ENCODE measurements at regions not wholly inside any gene's neighbourhood (a gene's known extent, or its start where the extent isn't known, plus 50 kb on each side); places are given as distances from the start of the nearest gene placed in this dataset.
"Not testable (repeated sequence)": the region's sequence is repeated elsewhere in the genome, so short reads cannot be mapped to it uniquely, and the experiment has no call there.

- H3K27me3 ChIP-seq (ENCODE audit: control insufficient read depth, insufficient read depth, low read length); H3K4me3 ChIP-seq (ENCODE audit: low read depth, low read length); H3K9ac ChIP-seq (ENCODE audit: low read depth, low read length); H3K36me3 ChIP-seq (ENCODE audit: control insufficient read depth, insufficient read depth, low read length); H3K9me3 ChIP-seq (ENCODE audit: control insufficient read depth, insufficient read depth, low read length); H3K4me1 ChIP-seq (ENCODE audit: control insufficient read depth, insufficient read depth, low read length): not testable (repeated sequence)
Observed at GRCh38 chr9:108031221-108031620, 541.7 kb upstream of the KLF4 start.

DNA sequence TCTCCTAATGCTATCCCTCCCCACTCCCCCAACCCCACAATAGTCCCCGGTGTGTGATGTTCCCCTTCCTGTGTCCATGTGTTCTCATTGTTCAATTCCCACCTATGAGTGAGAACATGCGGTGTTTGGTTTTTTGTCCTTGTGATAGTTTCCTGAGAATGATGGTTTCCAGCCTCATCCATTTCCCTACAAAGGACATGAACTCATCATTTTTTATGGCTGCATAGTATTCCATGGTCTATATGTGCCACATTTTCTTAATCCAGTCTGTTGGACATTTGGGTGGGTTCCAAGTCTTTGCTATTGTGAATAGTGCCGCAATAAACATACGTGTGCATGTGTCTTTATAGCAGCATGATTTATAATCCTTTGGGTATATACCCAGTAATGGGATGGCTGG is 537.1 kb upstream of the KLF4 start:
- not testable (repeated sequence) for H3K36me3 ChIP-seq (ENCODE audit: control insufficient read depth, insufficient read depth, low read length); H3K9ac ChIP-seq (ENCODE audit: low read depth, low read length); H3K9me3 ChIP-seq (ENCODE audit: control insufficient read depth, insufficient read depth, low read length); H3K4me3 ChIP-seq (ENCODE audit: low read depth, low read length); H3K27me3 ChIP-seq (ENCODE audit: control insufficient read depth, insufficient read depth, low read length); H3K4me1 ChIP-seq (ENCODE audit: control insufficient read depth, insufficient read depth, low read length)

DNA sequence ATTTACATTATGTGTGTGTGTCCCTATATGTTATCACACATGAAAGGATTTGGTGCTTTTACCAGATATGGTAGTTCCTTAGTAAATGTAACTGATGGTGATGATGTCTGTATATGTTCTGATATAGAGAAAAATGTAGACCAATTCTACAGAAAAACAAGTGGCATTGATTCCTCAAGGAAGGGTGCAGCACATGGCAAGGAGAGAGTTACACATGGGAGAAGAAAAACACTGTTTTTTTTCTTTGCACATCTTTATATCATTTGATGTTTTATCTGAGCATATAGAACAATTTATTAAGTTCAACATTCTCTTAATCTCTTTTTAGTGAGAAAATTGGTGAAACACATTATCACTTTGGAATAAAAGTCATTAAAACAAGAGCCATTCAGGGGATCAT is 535.0 kb upstream of the KLF4 start:
- no peak overlapping the region for H3K4me3 ChIP-seq (ENCODE audit: low read depth, low read length)
- no peaks in the 10 kb centered on the region for H3K36me3 ChIP-seq (ENCODE audit: control insufficient read depth, insufficient read depth, low read length)
- H3K9ac ChIP-seq (ENCODE audit: low read depth, low read length), result no peak overlapping the region
- no peaks in the 10 kb centered on the region for H3K9me3 ChIP-seq (ENCODE audit: control insufficient read depth, insufficient read depth, low read length)
- no peaks in the 10 kb centered on the region for H3K4me1 ChIP-seq (ENCODE audit: control insufficient read depth, insufficient read depth, low read length)
- no peaks in the 10 kb centered on the region for H3K27me3 ChIP-seq (ENCODE audit: control insufficient read depth, insufficient read depth, low read length)

DNA sequence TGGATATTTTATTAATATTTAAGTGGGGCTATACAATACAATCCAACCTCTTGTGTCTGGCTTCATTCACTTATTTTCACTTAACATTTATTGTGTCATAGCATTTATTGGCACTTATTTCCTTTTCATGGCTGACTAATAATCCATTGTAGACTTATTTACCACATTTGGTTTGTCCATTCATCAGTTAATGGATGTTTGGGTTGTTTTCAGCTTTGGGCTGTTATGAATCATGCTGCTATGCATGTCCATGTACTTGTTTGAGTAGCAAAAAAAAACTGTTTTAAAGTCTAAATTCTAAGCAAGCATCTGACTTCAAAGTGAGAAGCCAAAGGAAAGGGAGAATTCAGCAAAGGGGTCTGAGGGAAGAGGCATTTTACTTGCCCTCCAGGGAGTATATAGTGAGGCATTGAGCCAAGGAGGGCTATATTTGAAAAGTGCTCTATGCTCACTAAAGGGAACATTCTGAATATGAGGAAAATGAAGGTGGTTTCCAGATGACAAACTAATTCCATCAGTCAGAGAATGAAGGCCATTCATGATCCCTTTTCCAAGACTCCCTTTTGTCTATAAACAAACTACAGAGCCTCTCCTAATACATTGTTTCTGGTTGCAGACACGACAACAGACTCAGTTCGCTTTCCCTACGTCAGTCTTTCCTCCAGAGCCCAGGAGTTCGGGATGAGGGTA is 532.8 kb upstream of the KLF4 start:
- Histone ChIP-seq H3K9ac (ENCODE audit: low read depth, low read length) (no peak overlapping the region), H3K27me3 (ENCODE audit: control insufficient read depth, insufficient read depth, low read length) (no peaks in the 10 kb centered on the region), H3K4me3 (ENCODE audit: low read depth, low read length) (no peak overlapping the region), H3K36me3 (ENCODE audit: control insufficient read depth, insufficient read depth, low read length) (no peaks in the 10 kb centered on the region), H3K9me3 (ENCODE audit: control insufficient read depth, insufficient read depth, low read length) (no peaks in the 10 kb centered on the region), H3K4me1 (ENCODE audit: control insufficient read depth, insufficient read depth, low read length) (no peaks in the 10 kb centered on the region)

GRCh38 chr9:108021096-108021710 is 531.6 kb upstream of the KLF4 start:
- Histone ChIP-seq H3K9ac (ENCODE audit: low read depth, low read length) (no peak overlapping the region), H3K4me3 (ENCODE audit: low read depth, low read length) (no peak overlapping the region), H3K9me3 (ENCODE audit: control insufficient read depth, insufficient read depth, low read length) (no peaks in the 10 kb centered on the region), H3K27me3 (ENCODE audit: control insufficient read depth, insufficient read depth, low read length) (no peaks in the 10 kb centered on the region), H3K4me1 (ENCODE audit: control insufficient read depth, insufficient read depth, low read length) (peaks cover 2% of the 10 kb centered on the region), H3K36me3 (ENCODE audit: control insufficient read depth, insufficient read depth, low read length) (no peaks in the 10 kb centered on the region)

GRCh38 chr9:108019821-108020220 is 530.3 kb upstream of the KLF4 start:
- Histone ChIP-seq H3K4me3 (ENCODE audit: low read depth, low read length) (no peak overlapping the region), H3K36me3 (ENCODE audit: control insufficient read depth, insufficient read depth, low read length) (no peaks in the 10 kb centered on the region), H3K27me3 (ENCODE audit: control insufficient read depth, insufficient read depth, low read length) (no peaks in the 10 kb centered on the region), H3K9ac (ENCODE audit: low read depth, low read length) (no peak overlapping the region), H3K4me1 (ENCODE audit: control insufficient read depth, insufficient read depth, low read length) (peaks cover 2% of the 10 kb centered on the region), H3K9me3 (ENCODE audit: control insufficient read depth, insufficient read depth, low read length) (no peaks in the 10 kb centered on the region)

GRCh38 chr9:108017671-108018070 is 528.1 kb upstream of the KLF4 start:
- Histone ChIP-seq H3K4me1 (ENCODE audit: control insufficient read depth, insufficient read depth, low read length) (peaks cover 2% of the 10 kb centered on the region), H3K9me3 (ENCODE audit: control insufficient read depth, insufficient read depth, low read length) (no peaks in the 10 kb centered on the region), H3K9ac (ENCODE audit: low read depth, low read length) (no peak overlapping the region), H3K27me3 (ENCODE audit: control insufficient read depth, insufficient read depth, low read length) (no peaks in the 10 kb centered on the region), H3K4me3 (ENCODE audit: low read depth, low read length) (no peak overlapping the region), H3K36me3 (ENCODE audit: control insufficient read depth, insufficient read depth, low read length) (no peaks in the 10 kb centered on the region)

DNA sequence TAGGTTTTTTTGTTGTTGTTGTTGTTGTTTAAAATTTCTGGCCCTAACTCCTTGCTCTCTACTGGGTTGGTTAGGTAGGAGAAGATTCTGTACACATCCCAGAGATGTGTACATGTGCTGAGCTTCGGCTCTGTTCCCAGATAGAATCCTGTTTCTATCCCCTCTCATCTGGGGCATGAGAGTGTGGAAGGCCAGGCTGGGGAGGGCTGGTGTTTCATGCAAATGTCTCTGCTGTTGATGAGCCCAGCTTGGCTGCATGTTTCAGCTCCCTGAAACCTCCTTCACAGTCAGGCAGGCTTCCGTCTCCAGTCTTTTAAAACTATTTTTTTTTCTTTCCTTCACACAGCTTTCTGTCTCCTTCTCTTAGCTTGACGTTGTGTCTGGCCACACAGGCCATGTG is 526.9 kb upstream of the KLF4 start:
- Histone ChIP-seq H3K4me3 (ENCODE audit: low read depth, low read length) (no peak overlapping the region), H3K27me3 (ENCODE audit: control insufficient read depth, insufficient read depth, low read length) (no peaks in the 10 kb centered on the region), H3K4me1 (ENCODE audit: control insufficient read depth, insufficient read depth, low read length) (peaks cover 2% of the 10 kb centered on the region), H3K9me3 (ENCODE audit: control insufficient read depth, insufficient read depth, low read length) (no peaks in the 10 kb centered on the region), H3K36me3 (ENCODE audit: control insufficient read depth, insufficient read depth, low read length) (no peaks in the 10 kb centered on the region), H3K9ac (ENCODE audit: low read depth, low read length) (no peak overlapping the region)

GRCh38 chr9:108015690-108016089 is 526.1 kb upstream of the KLF4 start:
- Histone ChIP-seq H3K36me3 (ENCODE audit: control insufficient read depth, insufficient read depth, low read length) (no peaks in the 10 kb centered on the region), H3K4me3 (ENCODE audit: low read depth, low read length) (no peak overlapping the region), H3K9me3 (ENCODE audit: control insufficient read depth, insufficient read depth, low read length) (no peaks in the 10 kb centered on the region), H3K27me3 (ENCODE audit: control insufficient read depth, insufficient read depth, low read length) (no peaks in the 10 kb centered on the region), H3K4me1 (ENCODE audit: control insufficient read depth, insufficient read depth, low read length) (peaks cover 2% of the 10 kb centered on the region), H3K9ac (ENCODE audit: low read depth, low read length) (no peak overlapping the region)

DNA sequence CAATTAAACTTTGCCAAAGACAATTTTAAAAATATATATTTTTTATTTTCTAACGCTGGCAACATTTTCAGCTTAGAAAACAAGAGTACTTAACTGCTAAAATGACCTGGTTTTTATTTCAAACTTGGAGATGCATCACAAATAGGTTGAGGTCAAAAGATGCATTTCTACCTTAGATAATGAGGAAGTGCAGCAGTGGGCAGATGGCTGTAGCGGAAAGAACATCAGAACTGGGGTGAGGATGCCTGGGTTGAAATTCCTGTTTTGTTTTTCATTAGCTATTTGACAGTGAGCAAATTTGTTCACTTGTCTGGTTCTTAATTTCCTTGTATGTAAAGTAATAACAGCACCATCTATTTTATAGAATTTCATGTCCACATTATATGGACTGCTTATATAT is 524.8 kb upstream of the KLF4 start:
- H3K4me3 ChIP-seq (ENCODE audit: low read depth, low read length), result no peak overlapping the region
- H3K4me1 ChIP-seq (ENCODE audit: control insufficient read depth, insufficient read depth, low read length), result peaks cover 2% of the 10 kb centered on the region
- no peaks in the 10 kb centered on the region for H3K36me3 ChIP-seq (ENCODE audit: control insufficient read depth, insufficient read depth, low read length)
- no peaks in the 10 kb centered on the region for H3K27me3 ChIP-seq (ENCODE audit: control insufficient read depth, insufficient read depth, low read length)
- H3K9ac ChIP-seq (ENCODE audit: low read depth, low read length), result no peak overlapping the region
- H3K9me3 ChIP-seq (ENCODE audit: control insufficient read depth, insufficient read depth, low read length), result no peaks in the 10 kb centered on the region

DNA sequence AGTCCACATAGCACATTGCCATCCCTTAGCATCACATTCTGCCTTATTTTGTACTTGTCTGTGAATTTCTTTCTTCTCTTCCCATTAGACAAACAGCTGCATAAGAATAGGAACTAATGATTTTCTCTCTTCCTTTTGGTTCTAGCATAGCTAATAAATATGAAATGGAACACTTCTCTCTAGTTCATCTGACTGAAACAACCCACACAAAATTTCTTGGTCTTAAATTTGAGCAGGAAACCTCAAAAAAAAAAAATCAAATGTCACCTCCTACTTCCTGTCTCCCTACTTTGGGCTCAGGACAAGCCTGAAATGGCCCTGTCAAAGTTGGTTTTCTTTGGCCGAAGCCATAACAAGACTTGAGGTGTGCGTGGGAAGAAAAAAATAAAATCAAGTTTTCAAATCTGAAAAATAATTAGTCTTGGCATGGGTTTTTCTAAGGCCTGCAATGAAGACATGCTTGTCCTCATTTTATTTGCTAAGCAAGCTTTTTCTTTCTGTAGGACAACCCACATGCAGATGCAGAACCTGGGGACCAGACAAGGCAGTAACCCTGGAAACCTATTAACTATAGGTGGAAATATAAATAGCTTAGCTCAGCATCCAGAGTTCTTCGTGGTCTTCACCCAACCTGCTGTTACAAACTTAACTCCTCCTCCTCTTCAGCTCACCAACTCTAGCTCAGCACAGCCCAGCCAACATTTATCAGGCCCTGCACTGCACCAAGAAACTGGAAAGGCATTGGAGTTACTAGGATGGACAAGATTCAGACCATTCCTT is 523.5 kb upstream of the KLF4 start:
- no peaks in the 10 kb centered on the region for H3K9me3 ChIP-seq (ENCODE audit: control insufficient read depth, insufficient read depth, low read length)
- no peaks in the 10 kb centered on the region for H3K36me3 ChIP-seq (ENCODE audit: control insufficient read depth, insufficient read depth, low read length)
- H3K4me3 ChIP-seq (ENCODE audit: low read depth, low read length), result no peak overlapping the region
- H3K9ac ChIP-seq (ENCODE audit: low read depth, low read length), result no peak overlapping the region
- no peaks in the 10 kb centered on the region for H3K27me3 ChIP-seq (ENCODE audit: control insufficient read depth, insufficient read depth, low read length)
- H3K4me1 ChIP-seq (ENCODE audit: control insufficient read depth, insufficient read depth, low read length), result peaks cover 2% of the 10 kb centered on the region

DNA sequence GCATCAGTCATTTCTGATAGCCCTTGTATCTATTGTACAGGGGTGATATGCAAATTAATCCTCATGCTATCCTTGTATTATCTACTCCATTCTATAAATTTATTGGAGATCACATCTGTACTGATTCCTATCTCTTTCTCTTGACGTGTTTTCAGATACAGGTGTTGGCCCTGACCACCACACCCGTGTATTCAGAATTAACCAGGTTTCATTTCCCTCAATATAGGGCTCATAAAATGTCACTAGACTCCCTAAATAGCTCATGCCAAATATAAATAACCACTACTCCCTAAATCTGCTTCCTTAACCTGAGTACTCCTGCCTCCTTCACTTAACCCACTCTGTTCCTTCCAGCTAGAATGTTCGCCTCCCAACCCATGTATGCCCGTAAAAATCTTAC is 522.8 kb upstream of the KLF4 start:
- H3K36me3 ChIP-seq (ENCODE audit: control insufficient read depth, insufficient read depth, low read length), result no peaks in the 10 kb centered on the region
- peaks cover 2% of the 10 kb centered on the region for H3K4me1 ChIP-seq (ENCODE audit: control insufficient read depth, insufficient read depth, low read length)
- H3K9me3 ChIP-seq (ENCODE audit: control insufficient read depth, insufficient read depth, low read length), result no peaks in the 10 kb centered on the region
- no peak overlapping the region for H3K4me3 ChIP-seq (ENCODE audit: low read depth, low read length)
- no peaks in the 10 kb centered on the region for H3K27me3 ChIP-seq (ENCODE audit: control insufficient read depth, insufficient read depth, low read length)
- no peak overlapping the region for H3K9ac ChIP-seq (ENCODE audit: low read depth, low read length)

All from iPS-15b (cell line).